GM18873 (cell line): ENCODE measurements at regions not wholly inside any gene's neighbourhood (a gene's known extent, or its start where the extent isn't known, plus 50 kb on each side); places are given as distances from the start of the nearest gene placed in this dataset.

Experiments used
- ATAC-seq: cut with Tn5 transposase; IDR thresholded peaks from one replicate; pipeline ENCODE4 v1.9.1; 2021; ENCODE audit warnings: mild to moderate bottlenecking, moderate library complexity, moderate number of reproducible peaks; ENCODE audit not compliant: unreplicated experiment, low FRiP score

GRCh38 chr4:38189445-38189844 is 229.2 kb downstream of the PTTG2 start:
- ATAC-seq: no peak

- no peak for ATAC-seq
Observed at GRCh38 chr4:38190717-38191178, 230.6 kb downstream of the PTTG2 start.

- ATAC-seq: no peak
Observed at GRCh38 chr4:38192516-38192915, 232.3 kb downstream of the PTTG2 start.

GRCh38 chr4:38193236-38193863 is 233.2 kb downstream of the PTTG2 start:
- no peak for ATAC-seq

GRCh38 chr4:38194047-38194602 is 233.9 kb downstream of the PTTG2 start:
- no peak for ATAC-seq

- ATAC-seq: no peak
Observed at GRCh38 chr4:38195486-38195885, 235.3 kb downstream of the PTTG2 start.

GRCh38 chr4:38195911-38196310 is 235.7 kb downstream of the PTTG2 start:
- no peak for ATAC-seq

GRCh38 chr4:38202242-38202641 is 242.0 kb downstream of the PTTG2 start:
- no peak for ATAC-seq

- no peak for ATAC-seq
Observed at GRCh38 chr4:38203609-38204008, 243.4 kb downstream of the PTTG2 start.

GRCh38 chr4:38204339-38205035 is 244.3 kb downstream of the PTTG2 start:
- ATAC-seq: no peak

GRCh38 chr4:38205261-38205660 is 245.1 kb downstream of the PTTG2 start:
- no peak for ATAC-seq

- ATAC-seq: no peak
Observed at GRCh38 chr4:38207110-38207457, 246.9 kb downstream of the PTTG2 start.

- ATAC-seq: no peak
Observed at GRCh38 chr4:38209654-38210053, 249.5 kb downstream of the PTTG2 start.

- no peak for ATAC-seq
Observed at GRCh38 chr4:38210396-38211114, 250.4 kb downstream of the PTTG2 start.

GRCh38 chr4:38211885-38212284 is 251.7 kb downstream of the PTTG2 start:
- ATAC-seq: no peak

- no peak for ATAC-seq
Observed at GRCh38 chr4:38213083-38213805, 253.0 kb downstream of the PTTG2 start.

GRCh38 chr4:38222892-38223291 is 262.7 kb downstream of the PTTG2 start:
- ATAC-seq: no peak

- no peak for ATAC-seq
Observed at GRCh38 chr4:38223306-38223705, 263.1 kb downstream of the PTTG2 start.

- no peak for ATAC-seq
Observed at GRCh38 chr4:38223782-38224236, 263.6 kb downstream of the PTTG2 start.

GRCh38 chr4:38224850-38225249 is 264.7 kb downstream of the PTTG2 start:
- no peak for ATAC-seq

GRCh38 chr4:38226170-38226569 is 266.0 kb downstream of the PTTG2 start:
- no peak for ATAC-seq
